ENCODE measurements at regions not wholly inside any gene's neighbourhood (a gene's known extent, or its start where the extent isn't known, plus 50 kb on each side); places are given as distances from the start of the nearest gene placed in this dataset.

GRCh38 chr3:5458526-5458925 is 271.0 kb downstream of the EDEM1 start:
- ChIA-PET CTCF (no interaction called here), POLR2A (no interaction called here)
- no peak overlapping the region for H3K4me3 ChIP-seq (ENCODE audit: low read length)
- H3K27ac ChIP-seq (ENCODE audit: low read depth, low read length) = no peak overlapping the region
- H3K27me3 ChIP-seq (ENCODE audit: control insufficient read depth in 2 of 2, insufficient read depth in 2 of 2, low read length in 2 of 2) = no peaks in the 10 kb centered on the region
- ATAC-seq (no peak), DNase-seq (no peak)
- Mint-ChIP-seq H3K27ac (no peak overlapping the region), H3K27me3 (peaks cover 4 to 19% (median 10%) of the 10 kb centered on the region in 5 donors), H3K4me1 (no peaks in the 10 kb centered on the region), H3K4me3 (no peak overlapping the region), H3K36me3 (no peaks in the 10 kb centered on the region), H3K9me3 (no peaks in the 10 kb centered on the region)
- intact Hi-C loops (cut with micrococcal nuclease) = no loop called here
- no peaks in the 10 kb centered on the region for H3K36me3 ChIP-seq (ENCODE audit: control insufficient read depth in 2 of 3, insufficient read depth in 3 of 3, low read length in 3 of 3)
- no peaks in the 10 kb centered on the region for H3K9me3 ChIP-seq (ENCODE audit: control insufficient read depth in 2 of 3, low read length in 3 of 3)
- H3K4me1 ChIP-seq (ENCODE audit: control insufficient read depth in 2 of 2, insufficient read depth in 2 of 2, low read length in 2 of 2) = no peaks in the 10 kb centered on the region

DNA sequence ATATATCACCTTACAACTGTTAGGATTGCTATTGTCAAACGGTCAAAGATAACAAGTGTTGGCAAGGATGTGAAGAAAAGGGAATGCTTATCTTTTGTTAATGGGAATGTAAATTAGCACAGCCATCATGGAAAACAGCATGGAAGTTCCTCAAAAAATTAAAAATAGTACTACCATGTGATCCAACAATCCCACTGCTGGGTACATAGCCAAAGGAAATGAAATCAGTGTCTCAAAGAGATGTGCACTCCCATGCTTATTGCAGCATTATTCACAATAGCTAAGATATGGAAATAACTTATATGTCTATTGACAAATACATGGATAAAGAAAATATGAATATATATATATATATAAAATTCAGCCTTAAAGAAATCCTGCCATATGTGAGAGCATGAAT is 274.6 kb downstream of the EDEM1 start:
- ChIA-PET CTCF (no interaction called here), POLR2A (no interaction called here)
- Histone ChIP-seq H3K27me3 (ENCODE audit: control insufficient read depth in 2 of 2, insufficient read depth in 2 of 2, low read length in 2 of 2) (no peaks in the 10 kb centered on the region), H3K4me3 (ENCODE audit: low read length) (no peak overlapping the region), H3K4me1 (ENCODE audit: control insufficient read depth in 2 of 2, insufficient read depth in 2 of 2, low read length in 2 of 2) (no peaks in the 10 kb centered on the region), H3K27ac (ENCODE audit: low read depth, low read length) (no peak overlapping the region), H3K36me3 (ENCODE audit: control insufficient read depth in 2 of 3, insufficient read depth in 3 of 3, low read length in 3 of 3) (no peaks in the 10 kb centered on the region), H3K9me3 (ENCODE audit: control insufficient read depth in 2 of 3, low read length in 3 of 3) (no peaks in the 10 kb centered on the region)
- H3K4me3 Mint-ChIP-seq = no peak overlapping the region
- DNase-seq (no peak), ATAC-seq (no peak)
- H3K9me3 Mint-ChIP-seq = peaks cover 0 to 3% (median 0%) of the 10 kb centered on the region in 11 donors
- H3K27ac Mint-ChIP-seq = no peak overlapping the region
- H3K36me3 Mint-ChIP-seq = no peaks in the 10 kb centered on the region
- intact Hi-C loops (cut with micrococcal nuclease) = no loop called here
- H3K27me3 Mint-ChIP-seq = peaks cover 11 to 34% (median 14%) of the 10 kb centered on the region in 5 donors
- peaks cover 0 to 4% (median 0%) of the 10 kb centered on the region in 7 donors for H3K4me1 Mint-ChIP-seq

GRCh38 chr3:5463991-5464390 is 276.5 kb downstream of the EDEM1 start:
- ChIA-PET POLR2A (no interaction called here), CTCF (no interaction called here)
- Histone ChIP-seq H3K4me1 (ENCODE audit: control insufficient read depth in 2 of 2, insufficient read depth in 2 of 2, low read length in 2 of 2) (no peaks in the 10 kb centered on the region), H3K4me3 (ENCODE audit: low read length) (no peak overlapping the region), H3K27ac (ENCODE audit: low read depth, low read length) (no peak overlapping the region), H3K36me3 (ENCODE audit: control insufficient read depth in 2 of 3, insufficient read depth in 3 of 3, low read length in 3 of 3) (no peaks in the 10 kb centered on the region), H3K9me3 (ENCODE audit: control insufficient read depth in 2 of 3, low read length in 3 of 3) (no peaks in the 10 kb centered on the region), H3K27me3 (ENCODE audit: control insufficient read depth in 2 of 2, insufficient read depth in 2 of 2, low read length in 2 of 2) (no peaks in the 10 kb centered on the region)
- no peaks in the 10 kb centered on the region for H3K36me3 Mint-ChIP-seq
- peak; percentile 74 for ATAC-seq
- peaks cover 0 to 4% (median 0%) of the 10 kb centered on the region in 7 donors for H3K4me1 Mint-ChIP-seq
- intact Hi-C loops (cut with micrococcal nuclease) = no loop called here
- no peak overlapping the region for H3K4me3 Mint-ChIP-seq
- peaks cover 0 to 3% (median 0%) of the 10 kb centered on the region in 11 donors for H3K9me3 Mint-ChIP-seq
- H3K27me3 Mint-ChIP-seq = peaks cover 9 to 34% (median 14%) of the 10 kb centered on the region in 5 donors
- DNase-seq = no peak
- H3K27ac Mint-ChIP-seq = no peak overlapping the region

GRCh38 chr3:5464649-5465048 is 277.1 kb downstream of the EDEM1 start:
- Mint-ChIP-seq H3K9me3 (peaks cover 0 to 3% (median 0%) of the 10 kb centered on the region in 11 donors), H3K4me3 (no peak overlapping the region), H3K27ac (no peak overlapping the region), H3K36me3 (no peaks in the 10 kb centered on the region), H3K27me3 (peaks cover 11 to 36% (median 16%) of the 10 kb centered on the region in 5 donors), H3K4me1 (peaks cover 0 to 4% (median 0%) of the 10 kb centered on the region in 7 donors)
- Histone ChIP-seq H3K9me3 (ENCODE audit: control insufficient read depth in 2 of 3, low read length in 3 of 3) (no peaks in the 10 kb centered on the region), H3K4me1 (ENCODE audit: control insufficient read depth in 2 of 2, insufficient read depth in 2 of 2, low read length in 2 of 2) (no peaks in the 10 kb centered on the region), H3K36me3 (ENCODE audit: control insufficient read depth in 2 of 3, insufficient read depth in 3 of 3, low read length in 3 of 3) (no peaks in the 10 kb centered on the region), H3K4me3 (ENCODE audit: low read length) (no peak overlapping the region), H3K27me3 (ENCODE audit: control insufficient read depth in 2 of 2, insufficient read depth in 2 of 2, low read length in 2 of 2) (no peaks in the 10 kb centered on the region), H3K27ac (ENCODE audit: low read depth, low read length) (no peak overlapping the region)
- POLR2A ChIA-PET = no interaction called here
- intact Hi-C loops (cut with micrococcal nuclease) = no loop called here
- DNase-seq (no peak), ATAC-seq (no peak)
- CTCF ChIA-PET = no interaction called here

DNA sequence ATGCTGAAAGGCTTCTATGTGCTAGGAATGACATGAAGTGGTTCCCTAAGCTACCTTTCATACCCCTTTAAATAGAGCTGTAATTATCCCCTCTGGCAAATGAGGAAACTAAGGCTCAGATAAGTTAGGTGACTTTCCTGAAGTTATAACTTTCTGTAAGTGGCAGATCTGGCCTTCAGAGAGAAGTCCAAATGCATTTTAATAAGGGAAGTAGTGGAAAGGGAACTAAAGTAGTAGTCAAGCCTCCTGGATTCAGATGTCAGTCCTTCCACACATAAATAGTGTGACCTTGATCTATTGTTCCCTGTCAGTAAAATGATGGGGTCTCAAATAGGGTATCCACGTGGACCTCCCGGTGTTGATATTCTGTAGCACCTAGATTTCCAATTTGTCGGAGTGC is 277.7 kb downstream of the EDEM1 start:
- Mint-ChIP-seq H3K9me3 (peaks cover 0 to 3% (median 0%) of the 10 kb centered on the region in 11 donors), H3K4me3 (no peak overlapping the region), H3K36me3 (no peaks in the 10 kb centered on the region), H3K27ac (no peak overlapping the region), H3K4me1 (peaks cover 0 to 4% (median 0%) of the 10 kb centered on the region in 7 donors), H3K27me3 (peaks cover 11 to 35% (median 18%) of the 10 kb centered on the region in 5 donors)
- ATAC-seq = no peak
- ChIA-PET POLR2A (no interaction called here), CTCF (no interaction called here)
- H3K36me3 ChIP-seq (ENCODE audit: control insufficient read depth in 2 of 3, insufficient read depth in 3 of 3, low read length in 3 of 3) = no peaks in the 10 kb centered on the region
- intact Hi-C loops (cut with micrococcal nuclease) = no loop called here
- no peaks in the 10 kb centered on the region for H3K4me1 ChIP-seq (ENCODE audit: control insufficient read depth in 2 of 2, insufficient read depth in 2 of 2, low read length in 2 of 2)
- no peaks in the 10 kb centered on the region for H3K9me3 ChIP-seq (ENCODE audit: control insufficient read depth in 2 of 3, low read length in 3 of 3)
- no peaks in the 10 kb centered on the region for H3K27me3 ChIP-seq (ENCODE audit: control insufficient read depth in 2 of 2, insufficient read depth in 2 of 2, low read length in 2 of 2)
- no peak for DNase-seq
- H3K27ac ChIP-seq (ENCODE audit: low read depth, low read length) = no peak overlapping the region
- no peak overlapping the region for H3K4me3 ChIP-seq (ENCODE audit: low read length)

DNA sequence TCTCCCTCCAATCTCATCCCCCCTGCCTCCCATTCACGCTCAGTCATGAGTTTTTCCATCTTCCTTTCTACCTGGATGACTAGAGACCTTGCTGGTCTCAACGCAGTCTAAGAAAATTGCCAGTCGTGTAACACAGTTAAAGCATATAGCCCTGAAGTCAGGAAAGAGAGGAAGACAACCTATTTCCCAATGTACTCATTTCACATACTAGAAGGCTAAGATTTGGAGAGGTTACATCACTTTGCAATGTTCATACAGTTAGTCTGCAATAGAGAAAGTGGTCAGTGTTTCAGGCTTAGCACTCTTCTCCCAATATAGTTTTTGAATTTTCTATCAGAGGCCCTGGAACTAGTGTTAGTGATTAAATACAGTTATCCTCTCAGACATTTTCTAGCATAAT is 278.6 kb downstream of the EDEM1 start:
- H3K4me1 Mint-ChIP-seq = peaks cover 0 to 4% (median 0%) of the 10 kb centered on the region in 7 donors

DNA sequence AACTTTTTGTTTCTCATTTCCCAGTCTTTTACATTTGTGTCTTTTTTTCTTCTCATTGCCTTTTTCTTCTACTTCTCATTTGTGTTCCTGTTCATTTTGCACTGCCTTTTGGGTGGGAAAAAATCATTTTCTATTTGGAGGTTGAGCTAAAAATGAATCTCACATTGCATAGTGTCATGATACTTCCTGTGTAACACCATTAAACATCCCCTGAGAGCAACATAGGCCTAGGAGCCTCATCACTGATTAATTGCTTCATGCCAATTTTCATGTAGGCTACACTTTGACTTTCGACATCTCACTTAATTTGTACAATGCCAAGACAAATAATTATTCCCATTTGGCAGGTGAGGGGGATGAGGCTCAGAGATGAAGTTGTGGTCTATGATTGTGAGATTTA is 279.2 kb downstream of the EDEM1 start:
- intact Hi-C loops (cut with micrococcal nuclease) = no loop called here
- H3K9me3 Mint-ChIP-seq = peaks cover 0 to 3% (median 0%) of the 10 kb centered on the region in 11 donors
- Histone ChIP-seq H3K4me1 (ENCODE audit: control insufficient read depth in 2 of 2, insufficient read depth in 2 of 2, low read length in 2 of 2) (no peaks in the 10 kb centered on the region), H3K27ac (ENCODE audit: low read depth, low read length) (no peak overlapping the region), H3K36me3 (ENCODE audit: control insufficient read depth in 2 of 3, insufficient read depth in 3 of 3, low read length in 3 of 3) (no peaks in the 10 kb centered on the region), H3K27me3 (ENCODE audit: control insufficient read depth in 2 of 2, insufficient read depth in 2 of 2, low read length in 2 of 2) (no peaks in the 10 kb centered on the region), H3K9me3 (ENCODE audit: control insufficient read depth in 2 of 3, low read length in 3 of 3) (no peaks in the 10 kb centered on the region), H3K4me3 (ENCODE audit: low read length) (no peak overlapping the region)
- H3K27ac Mint-ChIP-seq = no peak overlapping the region
- DNase-seq (no peak), ATAC-seq (no peak)
- peaks cover 0 to 4% (median 0%) of the 10 kb centered on the region in 7 donors for H3K4me1 Mint-ChIP-seq
- CTCF ChIA-PET = no interaction called here
- POLR2A ChIA-PET = no interaction called here
- no peak overlapping the region for H3K4me3 Mint-ChIP-seq
- peaks cover 11 to 35% (median 18%) of the 10 kb centered on the region in 5 donors for H3K27me3 Mint-ChIP-seq
- H3K36me3 Mint-ChIP-seq = no peaks in the 10 kb centered on the region

More for the DNA sequence above, 278.6 kb downstream of the EDEM1 start:
- no peaks in the 10 kb centered on the region for H3K9me3 ChIP-seq (ENCODE audit: control insufficient read depth in 2 of 3, low read length in 3 of 3)
- H3K4me3 ChIP-seq (ENCODE audit: low read length) = no peak overlapping the region
- CTCF ChIA-PET = no interaction called here
- ATAC-seq (no peak), DNase-seq (no peak)
- H3K4me3 Mint-ChIP-seq = no peak overlapping the region
- H3K27ac Mint-ChIP-seq = no peak overlapping the region
- peaks cover 11 to 35% (median 18%) of the 10 kb centered on the region in 5 donors for H3K27me3 Mint-ChIP-seq
- POLR2A ChIA-PET = no interaction called here
- H3K4me1 ChIP-seq (ENCODE audit: control insufficient read depth in 2 of 2, insufficient read depth in 2 of 2, low read length in 2 of 2) = no peaks in the 10 kb centered on the region
- no peak overlapping the region for H3K27ac ChIP-seq (ENCODE audit: low read depth, low read length)
- H3K27me3 ChIP-seq (ENCODE audit: control insufficient read depth in 2 of 2, insufficient read depth in 2 of 2, low read length in 2 of 2) = no peaks in the 10 kb centered on the region
- no peaks in the 10 kb centered on the region for H3K36me3 ChIP-seq (ENCODE audit: control insufficient read depth in 2 of 3, insufficient read depth in 3 of 3, low read length in 3 of 3)
- intact Hi-C loops (cut with micrococcal nuclease) = no loop called here
- H3K9me3 Mint-ChIP-seq = peaks cover 0 to 3% (median 0%) of the 10 kb centered on the region in 11 donors
- no peaks in the 10 kb centered on the region for H3K36me3 Mint-ChIP-seq

Measured in naive thymus-derived CD4-positive, alpha-beta T cell (primary cell).